HG02885 (cell line): ENCODE measurements at regions not wholly inside any gene's neighbourhood (a gene's known extent, or its start where the extent isn't known, plus 50 kb on each side); places are given as distances from the start of the nearest gene placed in this dataset.

Source experiments
- ATAC-seq: cut with Tn5 transposase; IDR thresholded peaks from one replicate; pipeline ENCODE4 v1.9.1; 2021; ENCODE audit warnings: mild to moderate bottlenecking; ENCODE audit not compliant: unreplicated experiment, poor library complexity

DNA sequence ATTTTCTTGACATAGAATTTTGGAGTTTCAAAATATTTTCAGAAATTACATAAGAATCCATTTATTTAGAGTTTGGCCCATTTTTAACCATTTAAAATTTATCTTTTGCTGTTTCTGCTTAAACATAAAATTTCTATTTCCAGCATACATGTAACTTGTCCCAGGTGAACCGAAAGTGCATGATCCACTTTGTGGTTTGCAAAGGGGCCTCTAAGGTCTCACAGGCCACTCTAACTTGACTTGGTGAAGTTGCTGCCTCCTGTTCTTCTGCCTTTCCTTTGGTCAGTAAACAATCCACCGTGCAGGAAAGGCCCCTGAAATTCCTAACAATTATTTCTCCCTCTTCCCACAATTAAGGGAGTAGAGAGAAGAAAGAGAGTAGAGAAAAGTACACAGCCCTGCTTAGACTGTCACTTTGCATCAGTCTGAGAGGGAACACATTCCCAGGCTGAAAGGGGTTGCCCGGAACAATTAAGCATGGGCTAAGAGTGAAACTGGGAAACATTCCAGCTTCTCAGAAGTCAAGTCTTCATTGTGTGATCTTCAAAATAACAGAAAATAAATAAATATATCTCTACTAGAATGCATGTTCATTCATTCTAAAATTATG lies 79.5 kb upstream of the SEMA3A start:
- ATAC-seq: no peak

GRCh38 chr7:84271543-84271942 lies 77.0 kb upstream of the SEMA3A start:
- no peak for ATAC-seq

DNA sequence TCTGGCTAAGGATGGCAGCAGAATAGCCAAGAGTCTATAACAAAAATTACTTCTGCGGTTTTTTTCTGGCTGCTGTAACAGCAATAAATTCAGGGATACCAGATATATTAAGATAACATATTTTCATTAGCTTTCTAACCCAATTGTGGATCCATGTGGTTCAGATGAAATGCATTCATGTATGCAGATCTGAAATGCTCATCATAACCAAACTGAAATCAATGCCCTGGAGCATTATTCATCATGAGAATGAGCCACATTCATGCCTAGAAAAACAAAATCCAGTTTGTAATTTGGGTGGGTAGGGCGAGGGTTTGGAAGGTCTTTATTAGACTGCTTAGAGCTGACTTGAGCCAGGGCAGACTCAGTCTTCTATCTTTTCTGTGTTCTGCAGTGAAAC lies 69.8 kb upstream of the SEMA3A start:
- no peak for ATAC-seq

GRCh38 chr7:84263106-84263505 lies 68.5 kb upstream of the SEMA3A start:
- no peak for ATAC-seq

DNA sequence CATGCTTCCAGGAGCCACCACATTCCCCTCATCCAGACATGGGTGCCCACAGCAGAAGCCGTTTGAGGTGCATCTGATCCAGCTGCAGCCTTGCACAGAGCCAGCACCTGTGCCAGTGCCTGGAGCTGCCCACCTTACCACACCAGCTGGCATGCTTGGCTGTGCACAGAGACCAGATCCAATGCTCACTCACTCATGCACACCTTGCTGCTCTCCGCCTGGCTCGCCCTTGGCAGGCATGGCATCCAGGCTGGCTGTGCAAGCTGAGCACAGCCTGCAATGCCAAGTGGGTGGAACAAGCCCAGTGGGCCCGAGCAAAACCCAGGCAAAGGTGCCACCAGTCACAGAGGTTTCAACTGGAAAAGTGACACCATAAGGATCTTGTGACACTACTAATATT lies 66.9 kb upstream of the SEMA3A start:
- ATAC-seq: no peak

GRCh38 chr7:84258628-84259027 lies 64.0 kb upstream of the SEMA3A start:
- no peak for ATAC-seq

GRCh38 chr7:84256571-84256971 lies 62.0 kb upstream of the SEMA3A start:
- no peak for ATAC-seq

DNA sequence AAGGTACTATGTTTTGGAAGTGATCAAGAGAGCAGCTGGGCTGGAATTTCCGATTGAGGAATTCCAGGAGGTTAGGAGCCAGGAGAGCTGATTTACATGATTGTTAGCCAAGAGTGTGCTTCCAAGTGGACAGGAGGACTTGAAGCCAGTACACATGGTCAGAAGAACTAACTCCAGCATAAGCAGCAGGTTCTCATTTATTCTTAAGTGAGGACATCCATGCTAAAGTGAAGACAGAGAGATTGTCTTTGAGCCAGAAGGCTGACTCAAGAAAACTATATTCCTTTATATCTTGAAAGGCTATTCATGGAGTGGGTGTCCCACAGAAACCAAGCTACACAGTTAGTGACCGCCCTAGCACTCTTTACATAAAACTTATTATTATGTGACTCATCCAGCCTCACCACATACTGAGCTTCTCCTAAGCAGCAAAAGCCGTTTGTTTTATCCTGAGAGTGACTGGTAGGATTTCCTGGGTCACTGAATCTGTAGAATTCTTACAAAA lies 56.7 kb upstream of the SEMA3A start:
- no peak for ATAC-seq

- no peak for ATAC-seq
Observed at GRCh38 chr7:84250452-84250851, 55.9 kb upstream of the SEMA3A start.

- no peak for ATAC-seq
Observed at GRCh38 chr7:84249656-84250055, 55.1 kb upstream of the SEMA3A start.

DNA sequence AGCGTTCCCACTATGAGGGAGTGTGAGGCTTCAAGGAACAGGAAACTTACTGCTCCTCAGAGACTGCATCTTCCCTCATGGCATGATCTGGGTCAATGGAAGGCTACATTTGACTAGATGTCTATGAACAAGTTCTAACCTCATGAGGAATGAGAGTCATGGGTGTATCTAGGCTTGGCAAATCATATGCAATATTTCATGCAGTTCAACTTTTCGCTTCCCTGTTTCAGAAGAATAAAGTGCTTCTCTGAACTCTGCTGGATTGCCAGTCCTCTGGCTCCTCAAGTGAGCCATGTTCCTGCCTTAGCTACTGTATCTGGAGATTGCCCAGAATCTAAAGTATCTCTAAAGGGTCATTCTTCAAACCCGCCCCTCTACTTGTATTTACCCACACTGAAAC lies 54.3 kb upstream of the SEMA3A start:
- ATAC-seq: no peak

DNA sequence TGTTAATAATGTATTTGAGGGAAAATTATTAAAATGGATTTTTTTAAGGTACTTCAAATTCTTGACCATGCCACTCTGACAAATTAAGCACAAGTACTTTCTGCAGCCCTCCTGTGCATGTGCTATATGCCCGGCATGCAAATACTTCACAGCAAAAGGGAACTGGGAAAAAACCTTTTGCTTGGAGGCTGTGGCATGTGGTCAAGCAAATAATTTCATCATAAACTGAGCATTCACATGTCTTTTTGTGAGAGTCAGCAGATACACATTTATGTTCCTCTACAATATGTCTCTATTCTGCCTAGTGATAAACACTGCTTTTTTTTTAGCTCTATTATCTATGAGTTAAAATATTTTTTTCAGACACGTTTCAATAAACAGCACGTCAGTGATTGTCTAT lies 53.7 kb upstream of the SEMA3A start:
- ATAC-seq: peak; percentile 63

GRCh38 chr7:84247591-84247990 lies 53.0 kb upstream of the SEMA3A start:
- ATAC-seq: no peak

DNA sequence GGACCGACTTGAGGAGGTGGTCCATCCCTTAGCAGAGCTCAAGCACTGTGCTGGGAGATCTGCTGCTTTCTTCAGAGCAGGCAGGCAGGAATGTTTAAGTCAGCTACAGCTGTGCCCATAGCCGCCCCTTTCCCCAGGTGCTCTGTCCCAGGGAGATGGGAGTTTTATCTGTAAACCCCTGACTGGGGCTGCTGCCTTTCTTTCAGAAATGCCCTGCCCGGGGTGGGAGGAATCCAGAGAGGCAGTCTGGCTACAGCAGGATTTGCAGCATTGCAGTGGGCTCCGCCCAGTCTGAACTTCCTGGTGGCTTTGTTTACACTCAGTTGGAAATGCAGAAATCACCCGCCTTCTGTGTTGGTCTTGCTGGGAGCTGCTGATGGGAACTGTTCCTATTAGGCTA lies 51.2 kb upstream of the SEMA3A start:
- ATAC-seq: no peak
